CD4-positive, alpha-beta T cell treated with Interleukin-17A for 4 hours (primary cell): ENCODE measurements at regions not wholly inside any gene's neighbourhood (a gene's known extent, or its start where the extent isn't known, plus 50 kb on each side); places are given as distances from the start of the nearest gene placed in this dataset.

Source experiments
- DNase-seq: peaks from one replicate; pipeline ENCODE4 v3.0.0-alpha.2; 2020; ENCODE audit warnings: mixed read lengths

- DNase-seq, result peak; percentile 27
These were observed 172.5 kb upstream of the TLE3 start for GRCh38 chr15:70269991-70270751.

GRCh38 chr15:70269311-70269911, 171.7 kb upstream of the TLE3 start:
- no peak for DNase-seq

DNA sequence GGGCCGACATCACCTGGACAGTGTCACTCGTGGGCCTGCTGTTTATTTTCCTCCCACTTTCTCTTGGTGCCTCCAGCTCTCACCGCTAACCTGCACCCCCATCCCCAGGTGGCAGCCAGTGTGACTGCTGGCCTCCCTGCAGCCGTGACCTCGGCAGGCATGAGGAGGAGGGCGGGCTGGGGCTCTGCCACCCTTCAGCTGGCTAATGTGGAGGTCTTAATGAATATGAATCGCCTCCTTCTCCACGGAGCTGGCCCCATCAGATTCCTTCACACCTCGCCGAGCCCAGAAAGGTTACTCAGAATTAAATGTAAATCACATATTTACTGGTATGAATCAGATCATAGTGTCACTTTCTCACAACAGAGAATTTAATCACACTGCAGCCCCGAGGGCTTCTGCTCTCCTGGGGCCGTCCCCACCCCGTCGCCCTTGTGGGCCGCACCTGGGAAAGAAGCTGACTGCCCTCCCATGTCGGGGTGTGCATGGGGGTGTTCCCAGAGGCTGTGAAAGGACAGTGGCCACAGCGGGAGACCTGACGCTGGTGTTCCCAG, 171.1 kb upstream of the TLE3 start:
- DNase-seq, result no peak

GRCh38 chr15:70267879-70268278, 170.2 kb upstream of the TLE3 start:
- DNase-seq, result no peak

- no peak for DNase-seq
These were observed 169.6 kb upstream of the TLE3 start for GRCh38 chr15:70267306-70267705.

GRCh38 chr15:70266412-70267121, 168.8 kb upstream of the TLE3 start:
- DNase-seq, result no peak

- no peak for DNase-seq
These were observed 168.3 kb upstream of the TLE3 start for GRCh38 chr15:70265986-70266385.

DNA sequence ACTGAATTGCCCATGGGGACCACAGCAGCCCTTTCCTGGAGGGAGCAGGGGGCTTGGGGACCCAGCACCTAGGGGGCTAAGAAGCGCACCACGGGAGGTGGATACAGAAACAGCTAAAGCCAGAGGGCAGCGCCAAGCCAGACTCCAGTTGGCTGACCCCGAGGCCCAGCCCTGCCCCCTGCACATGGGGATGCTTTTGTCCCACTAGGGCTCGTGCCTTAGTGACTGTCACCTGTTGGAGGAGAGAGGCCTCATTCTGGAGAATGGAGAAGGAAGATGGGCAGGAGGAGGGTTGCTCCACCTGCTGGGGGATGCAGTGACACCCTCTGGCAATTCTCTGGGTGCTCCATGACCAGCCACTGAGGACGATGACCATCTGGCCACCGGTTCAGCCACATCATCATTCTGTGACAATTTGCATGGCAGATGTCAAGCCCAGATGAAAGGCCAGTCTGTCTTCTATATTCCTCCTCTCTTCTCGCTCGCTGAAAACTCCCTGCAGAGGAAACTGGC, 167.8 kb upstream of the TLE3 start:
- no peak for DNase-seq

DNA sequence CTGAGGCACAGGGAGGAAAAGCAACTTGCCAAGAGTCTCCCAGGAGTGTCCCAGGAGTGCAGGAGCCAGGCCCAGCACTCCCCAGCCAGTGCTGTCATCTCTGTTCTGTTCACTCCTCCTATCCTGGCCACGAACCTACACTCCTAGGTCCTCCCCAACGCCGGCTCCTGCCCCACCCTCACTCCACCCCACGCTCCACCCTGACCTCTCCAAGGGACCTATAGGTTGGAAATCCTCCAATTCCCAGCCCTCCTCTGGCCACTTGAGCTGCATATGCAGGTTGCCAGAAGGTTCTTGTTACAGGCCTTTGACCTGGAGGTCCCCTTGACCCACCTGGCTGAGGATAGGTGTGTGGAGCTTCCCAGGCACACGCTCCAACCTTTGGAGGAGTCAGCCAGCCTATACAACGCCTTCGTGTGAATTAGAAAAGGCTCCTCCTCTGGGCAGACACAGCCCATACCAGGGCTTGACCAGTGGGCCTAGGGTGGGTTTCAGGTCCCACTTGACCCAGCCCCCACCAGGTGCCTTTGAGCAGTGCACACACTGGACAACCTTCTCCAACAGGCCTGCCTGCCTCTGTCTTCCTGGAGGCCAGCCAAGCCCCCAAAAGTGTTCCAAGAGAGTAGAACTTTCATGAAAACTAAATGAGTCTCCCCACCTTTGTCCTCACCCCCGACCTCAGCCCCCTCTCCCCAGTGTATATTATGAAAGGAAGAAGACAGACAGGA, 167.2 kb upstream of the TLE3 start:
- DNase-seq, result no peak

GRCh38 chr15:70264014-70264582, 166.4 kb upstream of the TLE3 start:
- no peak for DNase-seq

GRCh38 chr15:70262591-70263274, 165.0 kb upstream of the TLE3 start:
- no peak for DNase-seq

DNA sequence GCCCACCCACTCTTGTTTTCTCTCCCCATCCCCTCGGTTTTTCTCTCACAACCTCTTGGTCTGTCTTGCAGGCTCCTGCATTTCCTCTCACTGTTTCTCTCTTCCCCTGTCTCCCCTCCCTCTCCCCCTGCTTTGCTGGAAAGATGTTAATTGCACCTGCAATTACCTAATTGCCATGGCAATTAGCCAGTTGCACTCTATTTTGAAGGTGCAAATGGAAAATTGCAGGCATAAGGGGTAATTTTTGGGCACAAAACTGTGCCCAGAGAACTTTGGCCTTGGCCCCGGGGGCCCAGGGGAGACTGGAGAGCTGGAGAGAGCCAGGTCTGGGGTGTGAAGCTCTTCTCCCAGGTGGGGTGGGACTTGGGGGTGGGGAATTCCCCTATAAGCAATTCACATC, 164.5 kb upstream of the TLE3 start:
- no peak for DNase-seq

- DNase-seq, result no peak
These were observed 163.4 kb upstream of the TLE3 start for GRCh38 chr15:70261083-70261482.

GRCh38 chr15:70260580-70260979, 162.9 kb upstream of the TLE3 start:
- DNase-seq, result no peak

GRCh38 chr15:70259640-70260508, 162.2 kb upstream of the TLE3 start:
- peak; percentile 31 for DNase-seq

DNA sequence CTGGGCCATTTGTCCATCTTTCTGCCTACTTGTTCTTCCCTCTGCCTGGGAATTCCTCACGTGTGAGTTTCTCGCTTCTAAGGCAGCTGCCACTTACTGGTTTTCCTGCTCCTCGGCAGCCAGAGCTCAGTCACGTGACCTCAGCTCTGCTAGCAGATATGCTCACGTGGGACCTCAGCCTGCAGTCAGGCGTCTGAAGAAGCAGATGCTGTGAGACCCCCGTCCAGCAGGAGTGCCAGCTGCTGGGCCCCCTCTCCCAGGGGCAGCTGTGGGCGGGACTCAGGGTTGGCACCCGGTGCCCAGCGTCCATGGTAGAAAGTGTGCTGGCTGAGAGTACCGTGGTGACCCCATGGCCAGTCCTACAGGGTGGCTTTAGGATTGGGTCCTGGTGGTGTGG, 161.3 kb upstream of the TLE3 start:
- peak; percentile 74 for DNase-seq

DNA sequence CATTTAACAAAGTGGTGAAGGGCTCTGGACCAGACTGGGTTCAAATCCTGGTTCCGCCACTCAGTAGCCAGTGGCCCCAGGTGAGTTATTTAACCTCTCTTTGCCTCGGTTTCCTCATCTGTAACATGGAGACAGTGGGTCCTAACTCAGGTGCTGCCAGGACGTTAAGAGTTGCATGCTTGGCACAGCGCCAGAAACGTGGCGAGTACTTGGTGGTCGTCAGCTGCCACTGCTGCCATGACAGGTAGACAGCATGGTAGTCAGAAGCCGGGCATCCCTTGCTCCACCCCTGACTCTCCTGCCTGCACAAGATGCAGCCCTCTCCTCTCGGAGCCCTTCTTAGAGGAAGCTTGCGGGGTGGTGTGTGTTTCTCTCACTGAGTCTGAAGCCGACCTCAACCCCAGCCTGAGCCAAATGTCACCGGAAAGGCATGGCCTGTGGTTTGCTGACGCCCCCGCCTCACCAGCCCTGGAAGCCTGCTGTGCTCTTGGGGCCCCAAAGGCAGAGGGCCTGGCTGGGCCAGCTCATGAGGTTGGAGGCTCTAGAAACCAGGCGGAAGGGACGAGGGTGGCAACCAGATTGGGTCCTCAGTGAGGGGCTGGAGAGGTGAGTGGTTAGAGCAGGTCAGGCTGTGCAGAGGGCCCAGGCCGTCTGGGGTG, 160.8 kb upstream of the TLE3 start:
- peak; percentile 80 for DNase-seq

- peak; percentile 33 for DNase-seq
These were observed 160.0 kb upstream of the TLE3 start for GRCh38 chr15:70257573-70258248.

DNA sequence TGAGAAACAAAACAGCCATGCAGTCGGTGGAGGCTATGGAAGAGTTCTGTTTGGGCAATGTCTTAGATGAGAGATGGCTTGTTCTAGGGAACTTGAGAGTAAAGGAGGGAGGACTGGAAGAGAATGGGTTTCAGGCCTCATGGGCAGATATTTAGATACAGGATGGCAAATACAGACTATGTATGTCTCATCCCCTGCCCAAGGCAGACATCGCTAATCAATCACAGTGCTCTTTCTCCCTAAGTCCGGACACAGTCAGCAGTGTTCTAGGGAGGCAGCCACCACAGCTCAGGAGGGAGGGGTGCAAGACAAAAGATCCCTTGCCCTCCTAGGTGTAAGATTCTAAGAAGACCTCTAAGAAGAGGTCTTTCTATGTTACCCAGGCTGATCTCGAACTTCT, 159.3 kb upstream of the TLE3 start:
- no peak for DNase-seq
